Activated CD8-positive, alpha-beta memory T cell treated with anti-CD3 and anti-CD28 coated beads, Interleukin-2, amount 10 ng/mL, durations not matched to agents 7 days and 5 days (primary cell): ENCODE measurements at regions not wholly inside any gene's neighbourhood (a gene's known extent, or its start where the extent isn't known, plus 50 kb on each side); places are given as distances from the start of the nearest gene placed in this dataset.
A peak's percentile ranks its signal among the peaks of the same experiment; 100 is the strongest.

Experiments used
- ATAC-seq: fragments of 150-1000 bp; cut with Tn5 transposase; one replicate; pipeline ENCODE4 v1.10.0; 2021; ENCODE audit warnings: moderate library complexity
- CTCF ChIA-PET: fragments of 350-600 bp; sonication (Branson Sonifier 250); formaldehyde crosslinking; loops from one replicate; lab custom pipeline; 2021; ENCODE audit warnings: antibody characterized with exemption; lab: Charles Lee
- DNase-seq: peaks from one replicate; pipeline ENCODE4 v3.0.0-alpha.2; 2020
- H3K27ac Mint-ChIP-seq: one replicate; pipeline ENCODE4 v1.8.0; 2021; ENCODE audit warnings: mild to moderate bottlenecking, mixed read lengths
- H3K27me3 Mint-ChIP-seq: one replicate; pipeline ENCODE4 v1.8.0; 2021; ENCODE audit warnings: mixed read lengths
- H3K36me3 Mint-ChIP-seq: one replicate; pipeline ENCODE4 v1.8.0; 2021; ENCODE audit warnings: mild to moderate bottlenecking, mixed read lengths
- H3K4me1 Mint-ChIP-seq: one replicate; pipeline ENCODE4 v1.8.0; 2021; ENCODE audit warnings: mixed read lengths
- H3K4me3 Mint-ChIP-seq: one replicate; pipeline ENCODE4 v1.8.0; 2021; ENCODE audit warnings: mild to moderate bottlenecking, moderate library complexity, mixed read lengths
- H3K9me3 Mint-ChIP-seq: one replicate; pipeline ENCODE4 v1.8.0; 2022; ENCODE audit warnings: low read depth, mixed read lengths

- H3K36me3 Mint-ChIP-seq: no peaks in the 10 kb centered on the region
- peaks cover 3% of the 10 kb centered on the region for H3K27me3 Mint-ChIP-seq
- H3K27ac Mint-ChIP-seq: no peak overlapping the region
- no peak for ATAC-seq
- CTCF ChIA-PET: no interaction called here
- peaks cover 34% of the 10 kb centered on the region for H3K4me1 Mint-ChIP-seq
- DNase-seq: no peak
- H3K4me3 Mint-ChIP-seq: no peak overlapping the region
- no peaks in the 10 kb centered on the region for H3K9me3 Mint-ChIP-seq
Measured at GRCh38 chr7:142698429-142698828, 50.8 kb upstream of the PRSS1 start.

GRCh38 chr7:142697270-142697669 lies 52.0 kb upstream of the PRSS1 start:
- DNase-seq (no peak), ATAC-seq (no peak)
- Mint-ChIP-seq H3K9me3 (no peaks in the 10 kb centered on the region), H3K27ac (no peak overlapping the region), H3K4me3 (no peak overlapping the region), H3K36me3 (no peaks in the 10 kb centered on the region), H3K27me3 (peaks cover 3% of the 10 kb centered on the region), H3K4me1 (peaks cover 34% of the 10 kb centered on the region)
- CTCF ChIA-PET: no interaction called here

GRCh38 chr7:142696456-142697179 lies 52.7 kb upstream of the PRSS1 start:
- peaks cover 34% of the 10 kb centered on the region for H3K4me1 Mint-ChIP-seq
- no peak overlapping the region for H3K4me3 Mint-ChIP-seq
- DNase-seq (no peak), ATAC-seq (no peak)
- peaks cover 3% of the 10 kb centered on the region for H3K27me3 Mint-ChIP-seq
- H3K27ac Mint-ChIP-seq: no peak overlapping the region
- H3K9me3 Mint-ChIP-seq: no peaks in the 10 kb centered on the region
- CTCF ChIA-PET: no interaction called here
- no peaks in the 10 kb centered on the region for H3K36me3 Mint-ChIP-seq

GRCh38 chr7:142693911-142694310 lies 55.4 kb upstream of the PRSS1 start:
- no peak for ATAC-seq
- Mint-ChIP-seq H3K9me3 (no peaks in the 10 kb centered on the region), H3K4me3 (no peak overlapping the region), H3K36me3 (no peaks in the 10 kb centered on the region), H3K27me3 (peaks cover 3% of the 10 kb centered on the region), H3K4me1 (peaks cover 29% of the 10 kb centered on the region), H3K27ac (no peak overlapping the region)
- no peak for DNase-seq
- CTCF ChIA-PET: no interaction called here

GRCh38 chr7:142690554-142691182 lies 58.6 kb upstream of the PRSS1 start:
- peaks cover 35% of the 10 kb centered on the region for H3K4me1 Mint-ChIP-seq
- H3K36me3 Mint-ChIP-seq: no peaks in the 10 kb centered on the region
- H3K27ac Mint-ChIP-seq: peak overlapping the region; percentile 75
- H3K27me3 Mint-ChIP-seq: no peaks in the 10 kb centered on the region
- DNase-seq (no peak), ATAC-seq (peak; percentile 60)
- CTCF ChIA-PET: interaction anchor here (0.7 to 1.4 kb wide), 2 partner anchors 10 to 87 kb away, joined by 3 read pairs; no protein-coding TSS in a partner anchor
- H3K9me3 Mint-ChIP-seq: no peaks in the 10 kb centered on the region
- H3K4me3 Mint-ChIP-seq: no peak overlapping the region

GRCh38 chr7:142689439-142690120 lies 59.7 kb upstream of the PRSS1 start:
- ATAC-seq: no peak
- Mint-ChIP-seq H3K36me3 (no peaks in the 10 kb centered on the region), H3K9me3 (no peaks in the 10 kb centered on the region), H3K4me1 (peaks cover 36% of the 10 kb centered on the region), H3K27ac (no peak overlapping the region), H3K27me3 (no peaks in the 10 kb centered on the region), H3K4me3 (no peak overlapping the region)
- CTCF ChIA-PET: interaction anchor here (0.7 to 1.5 kb wide), 3 partner anchors 9 to 94 kb away, joined by 3 to 5 read pairs (median 3); no protein-coding TSS in a partner anchor
- DNase-seq: no peak

GRCh38 chr7:142685877-142686508 lies 63.3 kb upstream of the PRSS1 start:
- ATAC-seq (no peak), DNase-seq (peak; percentile 39)
- peaks cover 27% of the 10 kb centered on the region for H3K4me1 Mint-ChIP-seq

GRCh38 chr7:142681314-142682092 lies 67.8 kb upstream of the PRSS1 start:
- Mint-ChIP-seq H3K36me3 (peaks cover 5% of the 10 kb centered on the region), H3K4me3 (no peak overlapping the region), H3K4me1 (peaks cover 17% of the 10 kb centered on the region), H3K27me3 (no peaks in the 10 kb centered on the region), H3K9me3 (peaks cover 2% of the 10 kb centered on the region), H3K27ac (no peak overlapping the region)
- CTCF ChIA-PET: interaction anchor here (0.7 to 1.0 kb wide), 2 partner anchors 8 to 11 kb away, joined by 3 to 4 read pairs; no protein-coding TSS in a partner anchor
- ATAC-seq (no peak), DNase-seq (no peak)

More at GRCh38 chr7:142685877-142686508, 63.3 kb upstream of the PRSS1 start:
- no peak overlapping the region for H3K4me3 Mint-ChIP-seq
- H3K27ac Mint-ChIP-seq: no peak overlapping the region
- no peaks in the 10 kb centered on the region for H3K27me3 Mint-ChIP-seq
- H3K9me3 Mint-ChIP-seq: peaks cover 2% of the 10 kb centered on the region
- CTCF ChIA-PET: interaction anchor here (1.0 kb wide), 1 partner anchor 97 kb away, joined by 8 read pairs; no protein-coding TSS in a partner anchor
- peaks cover 2% of the 10 kb centered on the region for H3K36me3 Mint-ChIP-seq

- Mint-ChIP-seq H3K27ac (no peak overlapping the region), H3K9me3 (no peaks in the 10 kb centered on the region), H3K27me3 (no peaks in the 10 kb centered on the region), H3K4me1 (peaks cover 32% of the 10 kb centered on the region), H3K4me3 (no peak overlapping the region), H3K36me3 (no peaks in the 10 kb centered on the region)
- no peak for DNase-seq
- no peak for ATAC-seq
- CTCF ChIA-PET: interaction anchor here (1.3 to 8.3 kb wide), 2 partner anchors 111 to 140 kb away, joined by 5 to 44 read pairs; no protein-coding TSS in a partner anchor
Measured at GRCh38 chr7:142671506-142671905, 77.8 kb upstream of the PRSS1 start.

- H3K27ac Mint-ChIP-seq: peak overlapping the region; percentile 32
- DNase-seq: no peak
- CTCF ChIA-PET: interaction anchor here (1.0 to 8.3 kb wide), 6 partner anchors 11 to 144 kb away, joined by 3 to 44 read pairs (median 4); no protein-coding TSS in a partner anchor
Measured at GRCh38 chr7:142670511-142670910, 78.8 kb upstream of the PRSS1 start.

GRCh38 chr7:142669074-142669654 lies 80.1 kb upstream of the PRSS1 start:
- CTCF ChIA-PET: interaction anchor here (8.3 kb wide), 1 partner anchor 114 kb away, joined by 44 read pairs; no protein-coding TSS in a partner anchor
- peaks cover 32% of the 10 kb centered on the region for H3K4me1 Mint-ChIP-seq
- peak; percentile 45 for ATAC-seq

More at GRCh38 chr7:142670511-142670910, 78.8 kb upstream of the PRSS1 start:
- Mint-ChIP-seq H3K4me1 (peaks cover 32% of the 10 kb centered on the region), H3K36me3 (no peaks in the 10 kb centered on the region), H3K9me3 (no peaks in the 10 kb centered on the region), H3K4me3 (no peak overlapping the region), H3K27me3 (no peaks in the 10 kb centered on the region)
- peak; percentile 36 for ATAC-seq

GRCh38 chr7:142668495-142668894 lies 80.8 kb upstream of the PRSS1 start:
- H3K9me3 Mint-ChIP-seq: no peaks in the 10 kb centered on the region
- DNase-seq: no peak
- no peaks in the 10 kb centered on the region for H3K36me3 Mint-ChIP-seq
- no peak overlapping the region for H3K27ac Mint-ChIP-seq
- no peak for ATAC-seq
- no peak overlapping the region for H3K4me3 Mint-ChIP-seq
- H3K27me3 Mint-ChIP-seq: no peaks in the 10 kb centered on the region
- peaks cover 32% of the 10 kb centered on the region for H3K4me1 Mint-ChIP-seq
- CTCF ChIA-PET: interaction anchor here (8.3 kb wide), 1 partner anchor 114 kb away, joined by 44 read pairs; no protein-coding TSS in a partner anchor

More at GRCh38 chr7:142669074-142669654, 80.1 kb upstream of the PRSS1 start:
- Mint-ChIP-seq H3K4me3 (no peak overlapping the region), H3K36me3 (no peaks in the 10 kb centered on the region), H3K27me3 (no peaks in the 10 kb centered on the region), H3K27ac (peak overlapping the region; percentile 72), H3K9me3 (no peaks in the 10 kb centered on the region)
- no peak for DNase-seq
